GM12875 (cell line): ENCODE measurements at regions not wholly inside any gene's neighbourhood (a gene's known extent, or its start where the extent isn't known, plus 50 kb on each side); places are given as distances from the start of the nearest gene placed in this dataset.

Source experiments
- H3K4me3 ChIP-seq: one replicate; pipeline ENCODE4 v1.5.1; 2011; ENCODE audit warnings: low read depth, low read length, control low read depth
- TF ChIP-seq, protein P1 (sequence below): IDR thresholded peaks from 2 replicates; pipeline ENCODE4 v1.5.1; 2011; ENCODE audit warnings: low read depth, mild to moderate bottlenecking, control low read depth, inconsistent platforms, low read length, moderate library complexity, borderline replicate concordance; ENCODE audit not compliant: insufficient read depth

DNA sequence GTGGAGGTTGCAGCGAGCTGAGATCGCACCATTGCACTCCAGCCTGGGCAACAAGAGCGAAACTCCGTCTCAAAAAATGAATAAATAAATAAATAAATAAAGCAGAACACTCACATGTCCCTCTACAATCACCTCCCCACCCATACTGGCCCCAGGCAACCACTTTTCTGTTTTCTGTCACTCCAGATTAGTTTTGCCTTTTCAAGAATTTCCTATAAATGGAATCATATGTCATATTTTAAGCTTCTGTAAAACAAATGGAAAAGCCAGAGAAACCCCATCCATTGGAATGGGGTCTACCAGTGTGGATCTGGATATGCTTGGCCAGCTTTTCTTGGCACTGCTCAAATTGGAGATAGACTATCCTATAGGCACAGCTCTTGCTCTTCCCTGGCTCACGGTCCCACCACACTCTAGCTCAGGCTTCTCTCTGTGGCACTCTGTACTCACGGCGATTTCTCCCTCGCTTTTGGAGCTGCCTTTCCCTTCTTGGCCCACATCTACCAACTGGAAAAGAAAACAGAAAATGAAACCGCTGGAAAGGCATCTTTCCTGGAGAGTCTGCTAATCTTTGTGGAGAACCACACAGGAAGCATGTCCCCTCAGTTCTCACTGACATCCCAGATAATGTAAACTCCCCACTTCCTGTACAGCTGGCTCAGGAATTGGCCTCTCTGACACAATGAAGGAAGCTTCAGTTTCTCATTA is 210.1 kb downstream of the JCAD start:
- TF ChIP-seq, protein P1, sequence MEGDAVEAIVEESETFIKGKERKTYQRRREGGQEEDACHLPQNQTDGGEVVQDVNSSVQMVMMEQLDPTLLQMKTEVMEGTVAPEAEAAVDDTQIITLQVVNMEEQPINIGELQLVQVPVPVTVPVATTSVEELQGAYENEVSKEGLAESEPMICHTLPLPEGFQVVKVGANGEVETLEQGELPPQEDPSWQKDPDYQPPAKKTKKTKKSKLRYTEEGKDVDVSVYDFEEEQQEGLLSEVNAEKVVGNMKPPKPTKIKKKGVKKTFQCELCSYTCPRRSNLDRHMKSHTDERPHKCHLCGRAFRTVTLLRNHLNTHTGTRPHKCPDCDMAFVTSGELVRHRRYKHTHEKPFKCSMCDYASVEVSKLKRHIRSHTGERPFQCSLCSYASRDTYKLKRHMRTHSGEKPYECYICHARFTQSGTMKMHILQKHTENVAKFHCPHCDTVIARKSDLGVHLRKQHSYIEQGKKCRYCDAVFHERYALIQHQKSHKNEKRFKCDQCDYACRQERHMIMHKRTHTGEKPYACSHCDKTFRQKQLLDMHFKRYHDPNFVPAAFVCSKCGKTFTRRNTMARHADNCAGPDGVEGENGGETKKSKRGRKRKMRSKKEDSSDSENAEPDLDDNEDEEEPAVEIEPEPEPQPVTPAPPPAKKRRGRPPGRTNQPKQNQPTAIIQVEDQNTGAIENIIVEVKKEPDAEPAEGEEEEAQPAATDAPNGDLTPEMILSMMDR = no peak
- H3K4me3 ChIP-seq = no peak overlapping the region

DNA sequence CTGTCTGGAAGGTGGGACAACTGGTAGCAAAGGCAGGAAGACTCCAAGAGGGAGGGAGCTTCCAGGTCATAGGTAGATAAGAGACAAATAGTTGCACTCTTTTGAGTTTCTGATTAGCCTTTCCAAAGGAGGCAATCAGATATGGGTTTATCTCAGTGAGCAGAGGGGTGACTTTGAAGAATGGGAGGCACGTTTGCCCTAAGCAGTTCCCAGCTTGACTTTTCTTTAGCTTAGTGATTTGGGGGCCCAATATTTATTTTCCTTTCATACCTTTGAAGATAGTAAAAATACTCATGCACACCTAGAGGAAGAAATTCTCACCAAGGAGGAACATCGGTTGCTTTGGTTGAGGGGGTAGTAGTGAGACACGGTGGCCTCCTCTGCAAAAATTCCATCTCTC is 212.1 kb upstream of the SVIL start:
- no peak overlapping the region for H3K4me3 ChIP-seq

DNA sequence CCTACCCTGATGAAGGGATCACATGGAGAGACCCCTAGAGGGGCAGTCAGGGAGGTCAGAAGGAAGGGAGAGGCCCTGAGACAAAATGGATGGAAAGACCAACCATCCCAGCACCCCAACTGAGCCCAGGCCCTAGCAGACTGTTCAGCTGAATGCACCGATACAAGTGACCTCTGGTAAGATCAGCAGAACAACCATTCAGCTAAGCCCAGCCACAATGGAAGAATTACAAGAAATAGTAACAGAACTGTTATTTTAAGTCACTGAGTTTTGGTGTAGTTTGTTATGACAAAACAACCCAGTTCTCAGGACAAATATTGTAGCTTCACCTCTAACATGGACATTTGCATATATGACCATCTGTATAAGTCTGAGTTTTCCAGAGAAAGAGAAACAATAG is 210.4 kb upstream of the SVIL start:
- TF ChIP-seq, protein P1 = no peak
- no peak overlapping the region for H3K4me3 ChIP-seq

More for the DNA sequence above, 212.1 kb upstream of the SVIL start:
- TF ChIP-seq, protein P1 = no peak

DNA sequence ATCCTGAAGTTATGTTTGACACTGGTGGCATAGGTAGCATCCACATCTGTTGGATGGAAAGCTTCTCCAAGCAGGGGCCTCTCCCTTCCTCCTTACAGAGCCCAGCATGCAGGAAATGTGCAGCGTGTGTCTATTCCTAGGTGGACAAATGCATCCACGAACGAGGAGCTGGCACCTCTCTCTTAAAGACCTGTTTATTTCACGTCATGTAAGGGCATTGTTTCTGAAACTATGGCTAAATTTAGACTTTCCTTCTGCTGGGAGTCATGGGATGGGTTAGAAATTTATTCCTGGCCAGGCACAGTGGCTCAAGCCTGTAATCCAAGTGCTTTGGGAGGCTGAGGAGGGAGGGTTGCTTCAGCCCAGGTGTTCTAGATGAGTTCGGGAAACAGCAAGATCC is 208.4 kb upstream of the SVIL start:
- H3K4me3 ChIP-seq = no peak overlapping the region

DNA sequence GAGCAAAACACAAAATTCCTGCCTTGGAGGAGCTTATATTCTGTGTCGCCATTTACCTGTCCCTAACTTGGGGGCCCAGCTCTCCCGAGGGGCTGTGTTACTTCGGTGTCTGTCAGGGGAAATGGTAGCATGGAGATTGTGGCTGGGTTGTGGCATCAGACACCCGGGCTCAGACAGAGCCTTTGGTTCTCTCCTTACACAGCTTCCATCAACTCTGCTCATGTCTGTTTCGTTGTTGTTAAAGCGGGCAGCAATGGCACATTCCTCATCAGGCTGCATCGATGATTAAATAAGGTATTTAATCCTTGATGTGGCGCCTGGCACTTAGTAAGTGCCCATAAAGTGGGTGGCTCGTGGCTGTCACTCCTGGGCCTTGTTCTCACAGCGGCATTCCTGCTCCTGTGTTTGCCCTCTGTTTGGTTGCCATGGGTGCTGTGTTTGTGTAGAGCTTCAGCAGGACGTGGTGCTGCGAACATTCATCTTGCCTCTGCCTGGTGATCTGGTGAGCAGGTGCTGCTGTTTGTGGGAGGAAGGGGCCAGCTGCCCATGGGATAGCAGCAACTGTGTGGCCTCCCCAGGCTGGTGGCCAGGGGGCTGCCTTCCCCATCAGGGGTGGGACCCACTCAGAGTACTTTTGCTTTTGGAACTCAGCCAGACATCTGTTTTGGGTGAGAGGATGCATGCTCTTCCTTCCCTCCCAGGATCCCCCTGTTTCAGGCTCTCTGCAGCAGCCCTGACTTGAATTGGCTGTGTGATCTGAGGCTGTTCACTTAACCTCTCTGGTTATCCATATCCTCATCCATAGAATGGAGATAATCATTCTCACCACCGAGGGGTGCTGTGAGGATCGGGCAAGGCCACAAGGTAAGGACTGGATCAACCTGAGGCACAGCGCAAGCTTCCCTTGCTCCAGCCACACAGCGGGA is 207.2 kb upstream of the SVIL start:
- TF ChIP-seq, protein P1 = no peak
- H3K4me3 ChIP-seq = no peak overlapping the region

More for the DNA sequence above, 208.4 kb upstream of the SVIL start:
- TF ChIP-seq, protein P1 = no peak

DNA sequence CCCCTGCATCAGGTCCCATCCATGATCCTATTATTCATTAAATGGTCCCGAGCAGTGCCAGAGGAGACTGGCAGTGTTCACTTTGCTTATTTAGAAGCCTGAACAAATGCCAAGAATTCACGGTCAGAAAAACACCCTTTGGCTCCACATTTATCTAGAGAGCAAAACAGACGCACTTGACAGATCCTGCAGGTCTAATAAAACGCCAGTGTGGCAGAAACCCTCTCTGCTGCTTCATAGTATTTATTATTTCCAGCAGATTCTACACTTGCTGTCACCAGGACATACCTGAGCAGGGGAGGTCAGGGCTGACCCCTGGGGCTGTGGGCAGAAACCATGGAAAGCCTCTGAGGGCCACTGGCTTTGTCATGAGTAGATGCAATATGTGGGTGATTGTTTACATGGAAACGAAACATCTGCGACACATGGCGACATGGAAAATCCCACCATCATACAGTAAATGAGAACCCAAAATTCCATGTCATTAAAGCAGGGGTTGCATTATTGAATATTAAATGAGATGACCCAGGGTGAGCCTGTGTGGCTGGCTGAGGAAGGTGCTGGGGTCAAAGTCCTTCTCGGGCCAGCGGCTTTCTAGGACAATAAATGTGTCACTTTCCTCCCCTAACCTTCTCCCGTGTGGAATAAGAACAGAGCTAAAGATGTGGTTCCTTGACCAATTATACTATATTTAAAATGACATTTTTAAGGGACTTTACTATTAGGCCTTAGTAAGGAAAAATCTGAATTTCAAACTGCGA is 205.9 kb upstream of the SVIL start:
- no peak overlapping the region for H3K4me3 ChIP-seq
- TF ChIP-seq, protein P1 = no peak
